Keratinocyte (primary cell): ENCODE measurements at regions not wholly inside any gene's neighbourhood (a gene's known extent, or its start where the extent isn't known, plus 50 kb on each side); places are given as distances from the start of the nearest gene placed in this dataset.

Experiments used
- DNase-seq: peaks from one replicate; pipeline ENCODE4 v3.0.0-alpha.2; 2011; ENCODE audit warnings: low read depth, missing footprints, low spot score
- FAIRE-seq: peaks from 2 replicates; lab custom pipeline; 2011; peaks lifted over from hg19 to GRCh38; lab: Jason Lieb, UNC
- H2AFZ ChIP-seq: 2 replicates; pipeline ENCODE4 v1.6.0; 2012; ENCODE audit warnings: low read length, control low read depth, inconsistent platforms; ENCODE audit not compliant: control insufficient read depth
- H3K27ac ChIP-seq: 2 replicates; pipeline ENCODE4 v1.5.1; 2011; ENCODE audit warnings: low read length; ENCODE audit not compliant: control insufficient read depth, insufficient read depth
- H3K27me3 ChIP-seq: 3 replicates; pipeline ENCODE4 v1.6.0; 2011; ENCODE audit warnings: low read length; ENCODE audit not compliant: control insufficient read depth, insufficient read depth; ENCODE audit errors: extremely low read depth
- H3K36me3 ChIP-seq, 2 experiments: 2 replicates in 1 of 2; 3 replicates in 1 of 2; pipeline ENCODE4 v1.5.1; 2011; ENCODE audit warnings: low read length in 2 of 2, mild to moderate bottlenecking in 1 of 2; ENCODE audit not compliant: control insufficient read depth in 2 of 2, insufficient read depth in 2 of 2; ENCODE audit errors: extremely low read depth in 1 of 2
- H3K4me1 ChIP-seq: 3 replicates; pipeline ENCODE4 v1.5.1; 2011; ENCODE audit warnings: low read length; ENCODE audit not compliant: control insufficient read depth, insufficient read depth; ENCODE audit errors: extremely low read depth
- H3K4me2 ChIP-seq: 3 replicates; pipeline ENCODE4 v1.6.0; 2011; ENCODE audit warnings: low read depth, low read length; ENCODE audit not compliant: control insufficient read depth, insufficient read depth; ENCODE audit errors: extremely low read depth
- H3K4me3 ChIP-seq, 3 experiments: fragments of 200-600 bp in 1 of 3; sonication (generic) in 1 of 3; 2 replicates in 2 of 3; 3 replicates in 1 of 3; pipeline ENCODE4 v1.5.1; 2011 to 2016; ENCODE audit warnings: low read length in 3 of 3, mild to moderate bottlenecking in 3 of 3, control low read depth in 2 of 3, inconsistent platforms in 1 of 3, low read depth in 1 of 3, mixed read lengths in 1 of 3, mixed run types in 1 of 3, moderate library complexity in 1 of 3; ENCODE audit not compliant: control insufficient read depth in 2 of 3, insufficient read depth in 2 of 3; ENCODE audit errors: extremely low read depth in 1 of 3
- H3K79me2 ChIP-seq: 2 replicates; pipeline ENCODE4 v1.6.0; 2012; ENCODE audit warnings: low read length; ENCODE audit not compliant: control insufficient read depth, insufficient read depth
- H3K9ac ChIP-seq: 3 replicates; pipeline ENCODE4 v1.6.0; 2011; ENCODE audit warnings: low read length; ENCODE audit not compliant: control insufficient read depth, insufficient read depth; ENCODE audit errors: extremely low read depth
- H3K9me1 ChIP-seq: 3 replicates; pipeline ENCODE4 v1.6.0; 2011; ENCODE audit warnings: low read length; ENCODE audit not compliant: control insufficient read depth, insufficient read depth; ENCODE audit errors: extremely low read depth
- H3K9me3 ChIP-seq: 2 replicates; pipeline ENCODE4 v1.5.1; 2012; ENCODE audit warnings: low read depth, low read length; ENCODE audit not compliant: control insufficient read depth
- H4K20me1 ChIP-seq: 3 replicates; pipeline ENCODE4 v1.6.0; 2011; ENCODE audit warnings: low read length; ENCODE audit not compliant: control insufficient read depth, insufficient read depth; ENCODE audit errors: extremely low read depth
- EZH2 ChIP-seq: IDR thresholded peaks from one replicate; pipeline ENCODE4 v1.6.1; 2012; ENCODE audit warnings: inconsistent platforms, mild to moderate bottlenecking, low read length, moderate library complexity
- dilution Hi-C: fragments of 300-500 bp; cut with MboI; formaldehyde crosslinking; loops from one replicate; pipeline ENCODE4 v1.7.0; 2020; ENCODE audit warnings: low sequenced_read_pairs; ENCODE audit not compliant: extremely low pct_ligation_motif_present
- TF ChIP-seq, protein P1 (sequence below), 3 experiments: IDR thresholded peaks in 1 of 3; conservative IDR thresholded peaks in 1 of 3; optimal IDR thresholded peaks in 1 of 3; 2 replicates in 2 of 3; 3 replicates in 1 of 3; pipeline versions ENCODE3 to v1.5.1; 2011; ENCODE audit warnings: low read length in 3 of 3, mild to moderate bottlenecking in 3 of 3, moderate library complexity in 2 of 3, control low read depth in 1 of 3, inconsistent platforms in 1 of 3; ENCODE audit not compliant: insufficient read depth in 2 of 3; ENCODE audit errors: extremely low read depth in 1 of 3

DNA sequence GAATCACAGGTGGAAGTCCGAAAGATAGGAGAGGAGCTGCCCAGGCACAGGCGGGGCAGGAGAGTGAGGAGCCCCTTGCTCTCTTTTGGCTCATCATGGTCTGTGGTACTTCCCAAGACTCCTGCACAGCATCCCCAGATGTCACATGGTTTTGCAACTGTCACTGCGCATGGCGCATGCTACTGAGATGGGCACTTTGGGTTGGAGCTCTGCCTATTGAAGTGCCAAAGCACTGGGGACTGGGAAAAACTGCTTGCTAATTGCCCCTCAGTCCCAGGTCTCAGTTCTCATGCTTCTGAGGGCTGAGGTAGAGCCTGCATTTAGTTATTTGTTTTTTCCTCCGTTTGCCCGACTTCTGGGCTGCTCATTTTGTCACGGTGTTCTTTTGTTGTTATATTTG, 156.8 kb upstream of the CDH13 start:
- H3K79me2 ChIP-seq = no peaks in the 10 kb centered on the region
- H3K27me3 ChIP-seq = peaks cover 10% of the 10 kb centered on the region
- H3K9ac ChIP-seq = no peak overlapping the region
- no peak overlapping the region for H3K4me2 ChIP-seq
- no peaks in the 10 kb centered on the region for H3K36me3 ChIP-seq
- H2AFZ ChIP-seq = no peak overlapping the region
- DNase-seq = no peak
- no peaks in the 10 kb centered on the region for H3K9me3 ChIP-seq
- TF ChIP-seq, protein P1, sequence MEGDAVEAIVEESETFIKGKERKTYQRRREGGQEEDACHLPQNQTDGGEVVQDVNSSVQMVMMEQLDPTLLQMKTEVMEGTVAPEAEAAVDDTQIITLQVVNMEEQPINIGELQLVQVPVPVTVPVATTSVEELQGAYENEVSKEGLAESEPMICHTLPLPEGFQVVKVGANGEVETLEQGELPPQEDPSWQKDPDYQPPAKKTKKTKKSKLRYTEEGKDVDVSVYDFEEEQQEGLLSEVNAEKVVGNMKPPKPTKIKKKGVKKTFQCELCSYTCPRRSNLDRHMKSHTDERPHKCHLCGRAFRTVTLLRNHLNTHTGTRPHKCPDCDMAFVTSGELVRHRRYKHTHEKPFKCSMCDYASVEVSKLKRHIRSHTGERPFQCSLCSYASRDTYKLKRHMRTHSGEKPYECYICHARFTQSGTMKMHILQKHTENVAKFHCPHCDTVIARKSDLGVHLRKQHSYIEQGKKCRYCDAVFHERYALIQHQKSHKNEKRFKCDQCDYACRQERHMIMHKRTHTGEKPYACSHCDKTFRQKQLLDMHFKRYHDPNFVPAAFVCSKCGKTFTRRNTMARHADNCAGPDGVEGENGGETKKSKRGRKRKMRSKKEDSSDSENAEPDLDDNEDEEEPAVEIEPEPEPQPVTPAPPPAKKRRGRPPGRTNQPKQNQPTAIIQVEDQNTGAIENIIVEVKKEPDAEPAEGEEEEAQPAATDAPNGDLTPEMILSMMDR (optimal IDR thresholded peaks at IDR 0.05 in 1 of 3, IDR thresholded peaks at IDR 0.05 in 1 of 3, conservative IDR thresholded peaks at IDR 0.05 in 1 of 3; ENCODE audit: extremely low read depth in 1 of 3, insufficient read depth in 2 of 3, low read length in 3 of 3) = no peak
- no peak for TF ChIP-seq EZH2
- dilution Hi-C loops = no loop called here
- H3K9me1 ChIP-seq = no peaks in the 10 kb centered on the region
- H3K4me1 ChIP-seq = no peaks in the 10 kb centered on the region
- H3K27ac ChIP-seq = no peak overlapping the region
- H4K20me1 ChIP-seq = no peaks in the 10 kb centered on the region
- no peak for FAIRE-seq
- no peak overlapping the region for H3K4me3 ChIP-seq

GRCh38 chr16:82464187-82464586, 162.6 kb upstream of the CDH13 start:
- dilution Hi-C loops = no loop called here
- Histone ChIP-seq H3K79me2 (no peaks in the 10 kb centered on the region), H4K20me1 (no peaks in the 10 kb centered on the region), H3K4me3 (no peak overlapping the region), H2AFZ (no peak overlapping the region), H3K9ac (no peak overlapping the region), H3K9me1 (no peaks in the 10 kb centered on the region), H3K9me3 (no peaks in the 10 kb centered on the region), H3K4me1 (no peaks in the 10 kb centered on the region), H3K27ac (no peak overlapping the region), H3K27me3 (peaks cover 5% of the 10 kb centered on the region), H3K4me2 (no peak overlapping the region), H3K36me3 (no peaks in the 10 kb centered on the region)
- DNase-seq (no peak), FAIRE-seq (no peak)
- TF ChIP-seq, protein P1 (optimal IDR thresholded peaks at IDR 0.05 in 1 of 3, IDR thresholded peaks at IDR 0.05 in 1 of 3, conservative IDR thresholded peaks at IDR 0.05 in 1 of 3; ENCODE audit: extremely low read depth in 1 of 3, insufficient read depth in 2 of 3, low read length in 3 of 3) = no peak
- no peak for TF ChIP-seq EZH2
